Endothelial cell of umbilical vein (primary cell): ENCODE measurements at regions not wholly inside any gene's neighbourhood (a gene's known extent, or its start where the extent isn't known, plus 50 kb on each side); places are given as distances from the start of the nearest gene placed in this dataset.

Experiments
- BruUV-seq: library from RNA; stranded (reverse); fragments of 400-500 nt; replicated peaks from 2 replicates; lab custom pipeline; 2021; lab: Mats Ljungman, UMichigan
- CTCF ChIA-PET: fragments of 300-600, 350-600 bp; sonication (Branson Sonifier 250); formaldehyde crosslinking; loops from one replicate; lab custom pipeline; 2021; ENCODE audit warnings: antibody characterized with exemption, inconsistent platforms; lab: Charles Lee
- POLR2A ChIA-PET: fragments of 300-600, 350-600 bp; sonication (Branson Sonifier 250); formaldehyde crosslinking; loops from one replicate; lab custom pipeline; 2021; ENCODE audit warnings: antibody characterized with exemption, inconsistent platforms; lab: Charles Lee
- DNase-seq: peaks from one replicate; pipeline ENCODE4 v3.0.0-alpha.2; 2011; ENCODE audit warnings: low read depth, low spot score
- FAIRE-seq: peaks from 2 replicates; lab custom pipeline; 2011; peaks lifted over from hg19 to GRCh38; lab: Jason Lieb, UNC
- H2AFZ ChIP-seq: 2 replicates; pipeline ENCODE4 v1.6.0; 2012; ENCODE audit warnings: low read depth, low read length, control low read depth, inconsistent platforms
- H3K27ac ChIP-seq: 2 replicates; pipeline ENCODE4 v1.5.1; 2011; ENCODE audit warnings: low read depth, mild to moderate bottlenecking, control low read depth, low read length, moderate library complexity; ENCODE audit not compliant: insufficient read depth
- H3K27me3 ChIP-seq, 2 experiments: 2 replicates each; pipeline versions ENCODE4 v1.6.0 to v1.6.1; 2011; ENCODE audit warnings: low read length in 2 of 2, mixed read lengths in 1 of 2; ENCODE audit not compliant: control insufficient read depth in 2 of 2, insufficient read depth in 2 of 2
- H3K36me3 ChIP-seq, 2 experiments: 2 replicates in 1 of 2; 3 replicates in 1 of 2; pipeline ENCODE4 v1.5.1; 2011; ENCODE audit warnings: low read length in 2 of 2, mild to moderate bottlenecking in 1 of 2, moderate library complexity in 1 of 2; ENCODE audit not compliant: control insufficient read depth in 2 of 2, insufficient read depth in 2 of 2; ENCODE audit errors: extremely low read depth in 1 of 2
- H3K4me1 ChIP-seq: 3 replicates; pipeline ENCODE4 v1.5.1; 2011; ENCODE audit warnings: mild to moderate bottlenecking, low read length; ENCODE audit not compliant: control insufficient read depth, insufficient read depth; ENCODE audit errors: extremely low read depth
- H3K4me2 ChIP-seq: 2 replicates; pipeline ENCODE4 v1.6.1; 2011; ENCODE audit warnings: low read length, control low read depth, mixed read lengths; ENCODE audit not compliant: insufficient read depth
- H3K4me3 ChIP-seq, 3 experiments: fragments of 200-600 bp in 1 of 3; sonication (generic), shearing (Covaris generic) in 1 of 3; replicated peaks in 1 of 3; 2 replicates each; pipeline ENCODE4 v1.5.1; 2011 to 2016; ENCODE audit warnings: control low read depth in 3 of 3, low read length in 3 of 3, mild to moderate bottlenecking in 2 of 3, inconsistent platforms in 1 of 3, low read depth in 1 of 3, moderate library complexity in 1 of 3; ENCODE audit not compliant: insufficient read depth in 1 of 3
- H3K79me2 ChIP-seq: 2 replicates; pipeline ENCODE4 v1.6.0; 2012; ENCODE audit warnings: low read length, inconsistent platforms; ENCODE audit not compliant: control insufficient read depth, insufficient read depth
- H3K9ac ChIP-seq: replicated peaks from 2 replicates; pipeline ENCODE3; 2011; ENCODE audit warnings: low read length, control low read depth; ENCODE audit not compliant: insufficient read depth; ENCODE audit errors: extremely low read depth
- H3K9me1 ChIP-seq: replicated peaks from 3 replicates; pipeline ENCODE4 v1.6.0; 2011; ENCODE audit warnings: mild to moderate bottlenecking, low read length; ENCODE audit not compliant: control insufficient read depth, insufficient read depth; ENCODE audit errors: extremely low read depth
- H3K9me3 ChIP-seq: replicated peaks from 2 replicates; pipeline ENCODE4 v1.5.1; 2012; ENCODE audit warnings: low read length, inconsistent platforms; ENCODE audit not compliant: control insufficient read depth, insufficient read depth
- H4K20me1 ChIP-seq: replicated peaks from 2 replicates; pipeline ENCODE3; 2011; ENCODE audit warnings: mild to moderate bottlenecking, low read length; ENCODE audit not compliant: control insufficient read depth, insufficient read depth; ENCODE audit errors: extremely low read depth
- EZH2 ChIP-seq: IDR thresholded peaks from 2 replicates; pipeline ENCODE4 v1.6.1; 2012; ENCODE audit warnings: borderline replicate concordance, low read depth, mild to moderate bottlenecking, moderate library complexity, low read length, inconsistent platforms; ENCODE audit not compliant: severe bottlenecking
- FOS ChIP-seq: IDR thresholded peaks from 2 replicates; pipeline ENCODE4 v1.6.1; 2011; ENCODE audit warnings: mild to moderate bottlenecking, low read length, moderate library complexity, borderline replicate concordance; ENCODE audit not compliant: insufficient read depth
- GATA2 ChIP-seq: IDR thresholded peaks from 2 replicates; pipeline ENCODE4 v1.7.0; 2011; ENCODE audit warnings: low read depth, mild to moderate bottlenecking, moderate library complexity, mixed read lengths, low read length; ENCODE audit not compliant: insufficient read length, insufficient read depth
- JUN ChIP-seq: IDR thresholded peaks from 2 replicates; pipeline ENCODE4 v1.6.1; 2011; ENCODE audit warnings: borderline replicate concordance, low read depth; ENCODE audit not compliant: insufficient read length, insufficient read depth
- MYC ChIP-seq: IDR thresholded peaks from one replicate; pipeline ENCODE4 v1.6.1; 2011; ENCODE audit warnings: mild to moderate bottlenecking, low read depth, low read length
- POLR2A ChIP-seq: IDR thresholded peaks from 2 replicates; pipeline ENCODE4 v1.6.1; 2012; ENCODE audit warnings: low read depth, mild to moderate bottlenecking, control low read depth, low read length
- POLR2AphosphoS5 ChIP-seq: IDR thresholded peaks from 2 replicates; pipeline ENCODE4 v1.6.1; 2012; ENCODE audit warnings: low read depth, mild to moderate bottlenecking, control low read depth, low read length, moderate library complexity; ENCODE audit not compliant: insufficient read depth
- dilution Hi-C: fragments of 300-500 bp; cut with MboI; formaldehyde crosslinking; loops from one replicate; pipeline ENCODE4 v1.15.0; 2019; ENCODE audit warnings: low sequenced_read_pairs; ENCODE audit not compliant: extremely low pct_ligation_motif_present
- intact Hi-C: fragments of 100-400 bp; cut with micrococcal nuclease; formaldehyde crosslinking; loops from one replicate; pipeline ENCODE4 v1.10.0; 2022
- TF ChIP-seq, protein P1 (sequence below), 2 donors: IDR thresholded peaks; 1 replicate in 1 of 2; 2 replicates in 1 of 2; pipeline ENCODE4 v1.5.1; 2011; ENCODE audit warnings: low read length in 2 of 2, mild to moderate bottlenecking in 2 of 2, moderate library complexity in 2 of 2, control low read depth in 1 of 2, inconsistent platforms in 1 of 2, low read depth in 1 of 2; ENCODE audit not compliant: insufficient read depth in 1 of 2; ENCODE audit errors: extremely low read depth in 1 of 2
- TF ChIP-seq, protein P2 (sequence below): IDR thresholded peaks from 2 replicates; pipeline ENCODE4 v1.6.1; 2011; ENCODE audit not compliant: insufficient read depth, insufficient read length

DNA sequence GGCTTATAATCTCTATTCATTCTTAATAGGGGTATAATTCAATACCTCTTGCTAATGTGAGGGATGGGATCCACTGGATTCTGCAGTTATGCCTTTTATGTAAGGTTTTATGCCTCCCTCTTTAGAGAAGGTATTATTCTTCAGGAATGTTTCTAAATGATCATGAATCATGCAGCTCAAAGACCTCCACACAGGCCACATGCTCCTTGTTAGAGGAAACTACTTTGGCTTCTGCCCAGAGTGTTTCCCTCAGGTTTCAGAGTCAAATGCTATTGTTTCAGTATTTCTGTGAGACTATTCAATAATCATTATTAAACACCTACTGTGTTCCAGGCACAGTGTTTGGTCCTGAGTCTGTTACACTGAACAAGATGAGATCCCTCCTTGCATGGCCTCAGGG is 115.9 kb downstream of the RAB38 start:
- FAIRE-seq = no peak
- CTCF ChIA-PET = no interaction called here

DNA sequence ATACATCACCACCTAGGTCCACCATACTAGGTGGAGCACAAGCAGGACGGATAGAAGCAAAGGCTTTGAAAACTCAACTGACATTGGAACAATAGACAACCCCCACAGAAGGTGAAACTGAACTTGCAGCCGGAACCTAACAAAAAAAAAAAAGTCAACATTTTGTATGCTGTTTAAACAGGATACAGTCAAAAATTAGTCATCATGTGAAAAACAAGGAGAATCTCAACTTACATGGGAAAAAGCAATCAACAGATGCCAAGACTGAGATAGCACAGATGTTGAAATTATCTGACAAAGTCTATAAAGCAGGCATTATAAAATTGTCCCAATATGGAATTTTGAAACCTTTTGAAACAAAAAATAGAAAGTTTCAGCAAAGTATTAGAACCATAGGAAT is 123.8 kb downstream of the RAB38 start:
- no peaks in the 10 kb centered on the region for H3K79me2 ChIP-seq
- H3K36me3 ChIP-seq = no peaks in the 10 kb centered on the region
- H3K4me3 ChIP-seq = no peak overlapping the region
- no peaks in the 10 kb centered on the region for H4K20me1 ChIP-seq
- H3K9me1 ChIP-seq = no peaks in the 10 kb centered on the region
- H3K4me1 ChIP-seq = peaks cover 6% of the 10 kb centered on the region
- no peak overlapping the region for H3K4me2 ChIP-seq
- no TSS peak for BruUV-seq
- H2AFZ ChIP-seq = no peak overlapping the region
- no peaks in the 10 kb centered on the region for H3K27me3 ChIP-seq
- POLR2A ChIA-PET = no interaction called here
- CTCF ChIA-PET = interaction anchor here (1.0 to 1.2 kb wide), 3 partner anchors 13 to 493 kb away, joined by 3 to 5 read pairs (median 3); no protein-coding TSS in a partner anchor
- dilution Hi-C loops = no loop called here
- TF ChIP-seq POLR2AphosphoS5 (no peak), JUN (peak; percentile 15), MYC (no peak), EZH2 (no peak), FOS (peak; percentile 29), GATA2 (no peak), POLR2A (no peak)
- TF ChIP-seq, protein P1, sequence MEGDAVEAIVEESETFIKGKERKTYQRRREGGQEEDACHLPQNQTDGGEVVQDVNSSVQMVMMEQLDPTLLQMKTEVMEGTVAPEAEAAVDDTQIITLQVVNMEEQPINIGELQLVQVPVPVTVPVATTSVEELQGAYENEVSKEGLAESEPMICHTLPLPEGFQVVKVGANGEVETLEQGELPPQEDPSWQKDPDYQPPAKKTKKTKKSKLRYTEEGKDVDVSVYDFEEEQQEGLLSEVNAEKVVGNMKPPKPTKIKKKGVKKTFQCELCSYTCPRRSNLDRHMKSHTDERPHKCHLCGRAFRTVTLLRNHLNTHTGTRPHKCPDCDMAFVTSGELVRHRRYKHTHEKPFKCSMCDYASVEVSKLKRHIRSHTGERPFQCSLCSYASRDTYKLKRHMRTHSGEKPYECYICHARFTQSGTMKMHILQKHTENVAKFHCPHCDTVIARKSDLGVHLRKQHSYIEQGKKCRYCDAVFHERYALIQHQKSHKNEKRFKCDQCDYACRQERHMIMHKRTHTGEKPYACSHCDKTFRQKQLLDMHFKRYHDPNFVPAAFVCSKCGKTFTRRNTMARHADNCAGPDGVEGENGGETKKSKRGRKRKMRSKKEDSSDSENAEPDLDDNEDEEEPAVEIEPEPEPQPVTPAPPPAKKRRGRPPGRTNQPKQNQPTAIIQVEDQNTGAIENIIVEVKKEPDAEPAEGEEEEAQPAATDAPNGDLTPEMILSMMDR (IDR thresholded peaks at IDR 0.05; ENCODE audit: extremely low read depth in 1 of 2, insufficient read depth in 1 of 2, low read depth in 1 of 2, low read length in 2 of 2) = no peak
- TF ChIP-seq, protein P2, sequence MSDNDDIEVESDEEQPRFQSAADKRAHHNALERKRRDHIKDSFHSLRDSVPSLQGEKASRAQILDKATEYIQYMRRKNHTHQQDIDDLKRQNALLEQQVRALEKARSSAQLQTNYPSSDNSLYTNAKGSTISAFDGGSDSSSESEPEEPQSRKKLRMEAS = no peak
- FAIRE-seq = no peak
- intact Hi-C loops = no loop called here
- H3K27ac ChIP-seq = no peak overlapping the region
- peak; percentile 39 for DNase-seq
- no peak overlapping the region for H3K9ac ChIP-seq
- H3K9me3 ChIP-seq = no peaks in the 10 kb centered on the region

More for the DNA sequence above, 115.9 kb downstream of the RAB38 start:
- Histone ChIP-seq H3K9me1 (no peaks in the 10 kb centered on the region), H3K27me3 (no peaks in the 10 kb centered on the region), H3K4me2 (no peak overlapping the region), H3K4me3 (no peak overlapping the region), H3K9me3 (no peaks in the 10 kb centered on the region), H3K79me2 (no peaks in the 10 kb centered on the region), H4K20me1 (no peaks in the 10 kb centered on the region), H2AFZ (no peak overlapping the region), H3K36me3 (no peaks in the 10 kb centered on the region), H3K4me1 (no peaks in the 10 kb centered on the region), H3K9ac (no peak overlapping the region), H3K27ac (no peak overlapping the region)
- no peak for DNase-seq
- POLR2A ChIA-PET = no interaction called here
- intact Hi-C loops (no loop called here), dilution Hi-C loops (no loop called here)
- TF ChIP-seq GATA2 = no peak
- no peak for TF ChIP-seq POLR2A
- no TSS peak for BruUV-seq
